Stimulated activated CD8-positive, alpha-beta memory T cell treated with anti-CD3 and anti-CD28 coated beads, Interleukin-15, amount 100 ng/mL, for 48 hours (primary cell): ENCODE measurements at regions not wholly inside any gene's neighbourhood (a gene's known extent, or its start where the extent isn't known, plus 50 kb on each side); places are given as distances from the start of the nearest gene placed in this dataset.
A peak's percentile ranks its signal among the peaks of the same experiment; 100 is the strongest.
"Not testable (repeated sequence)": the region's sequence is repeated elsewhere in the genome, so short reads cannot be mapped to it uniquely, and the experiment has no call there.

Experiments
- DNase-seq, 2 donors: peaks; one replicate each; pipeline ENCODE4 v3.0.0-alpha.2; 2020; ENCODE audit warnings: low read depth in 2 of 2

DNA sequence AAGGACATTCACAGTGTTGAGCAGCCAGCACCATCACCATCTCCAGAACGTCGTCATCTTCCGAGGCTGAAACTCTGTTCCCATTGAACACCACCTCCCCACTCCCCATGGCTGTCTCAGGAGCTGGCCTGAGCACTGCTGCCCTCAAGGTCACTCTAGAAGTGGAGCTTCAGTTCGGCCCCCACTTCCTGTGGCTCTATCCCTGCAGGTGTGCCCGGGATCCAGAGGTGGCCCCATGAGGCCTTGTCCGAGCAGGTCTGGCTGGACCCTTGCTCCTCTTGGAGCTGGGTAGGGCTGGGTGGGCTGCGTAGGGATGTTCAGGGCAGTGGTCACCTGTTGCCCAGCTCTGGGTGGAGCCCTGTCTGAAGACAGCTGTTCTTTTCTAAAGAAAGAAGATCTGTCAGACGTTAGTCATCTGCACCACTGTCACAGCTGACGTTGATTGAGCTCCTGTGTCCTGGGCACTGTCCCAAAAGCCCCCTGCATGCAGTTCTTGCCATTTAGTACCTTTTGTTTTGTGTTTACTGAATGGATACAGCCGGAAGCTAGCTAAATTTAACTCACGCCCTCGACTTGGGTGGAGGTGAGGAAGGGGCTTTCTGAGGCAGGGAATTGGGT, 75.5 kb upstream of the CLDN5 start:
- no peak for DNase-seq

GRCh38 chr22:19603346-19603745, 79.1 kb upstream of the CLDN5 start:
- not testable (repeated sequence) for DNase-seq

- no peak for DNase-seq
Measured at GRCh38 chr22:19603767-19604166, 79.6 kb upstream of the CLDN5 start.

DNA sequence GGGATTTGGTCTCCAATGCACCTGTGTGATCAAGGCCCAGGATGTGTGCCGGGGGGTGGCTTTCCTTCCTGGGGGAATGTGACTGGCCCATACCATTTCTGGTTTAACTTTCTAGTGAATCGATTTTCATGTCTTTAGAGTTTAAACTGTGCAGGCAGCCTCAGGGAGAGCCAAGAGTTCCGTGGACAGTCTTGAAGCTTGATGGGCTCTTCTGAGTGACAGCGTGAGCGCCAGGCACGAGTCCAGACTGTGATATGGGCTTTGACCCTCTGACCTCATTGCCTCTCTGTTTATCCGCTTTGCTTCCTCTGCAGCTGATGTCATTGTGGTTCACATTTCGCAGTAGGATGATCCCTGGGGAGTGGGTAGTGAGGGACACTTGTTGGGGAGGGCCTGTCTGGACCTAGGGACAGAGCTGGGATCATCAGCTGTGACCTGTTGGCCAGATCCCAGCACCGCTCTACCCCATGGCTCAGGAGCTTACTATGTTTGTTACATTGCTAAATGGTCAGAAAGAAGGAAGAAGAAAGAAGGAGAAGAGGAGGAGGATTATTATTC, 80.6 kb upstream of the CLDN5 start:
- DNase-seq: no peak

DNA sequence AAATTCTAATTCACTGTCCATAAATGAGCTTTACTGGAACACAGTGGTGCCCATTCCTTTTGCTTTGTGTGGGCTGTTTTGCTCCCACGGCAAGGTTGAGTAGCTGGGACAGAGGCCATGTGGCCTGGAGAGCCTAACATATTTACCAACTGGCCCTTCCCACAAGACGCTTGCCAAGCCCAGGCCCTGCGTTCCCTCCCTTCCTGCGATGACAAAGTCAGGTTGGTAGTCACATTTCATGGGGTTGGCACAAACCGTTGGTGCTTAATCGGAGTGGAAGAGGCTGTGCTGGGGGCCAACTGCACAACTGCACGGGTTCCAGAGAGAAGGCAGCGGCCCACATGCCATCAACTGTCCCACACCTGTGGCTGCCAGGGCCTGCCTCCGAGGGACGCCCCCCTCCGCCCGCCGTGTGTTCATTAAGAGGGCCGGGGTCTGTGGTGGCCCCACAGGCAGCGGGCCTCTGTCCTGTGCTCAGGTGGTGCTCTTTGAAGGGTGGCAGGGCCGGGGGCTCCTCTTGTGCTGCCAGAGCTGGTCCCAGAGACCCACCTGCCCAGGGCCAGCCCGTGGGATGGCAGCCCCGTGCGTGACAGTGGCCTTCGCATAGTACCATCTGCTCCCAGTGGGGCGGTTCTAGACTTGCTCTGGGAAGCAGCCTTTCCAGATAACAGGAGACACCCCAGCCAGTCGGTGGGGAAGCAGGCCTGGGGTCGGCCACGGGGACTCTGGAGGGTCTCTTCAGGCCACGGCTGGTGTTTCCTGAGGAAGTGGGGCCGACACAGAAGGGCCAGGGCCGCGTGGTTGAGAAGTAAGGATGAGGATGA, 81.5 kb upstream of the CLDN5 start:
- no peak for DNase-seq

GRCh38 chr22:19606332-19607191, 82.4 kb upstream of the CLDN5 start:
- DNase-seq: no peak

DNA sequence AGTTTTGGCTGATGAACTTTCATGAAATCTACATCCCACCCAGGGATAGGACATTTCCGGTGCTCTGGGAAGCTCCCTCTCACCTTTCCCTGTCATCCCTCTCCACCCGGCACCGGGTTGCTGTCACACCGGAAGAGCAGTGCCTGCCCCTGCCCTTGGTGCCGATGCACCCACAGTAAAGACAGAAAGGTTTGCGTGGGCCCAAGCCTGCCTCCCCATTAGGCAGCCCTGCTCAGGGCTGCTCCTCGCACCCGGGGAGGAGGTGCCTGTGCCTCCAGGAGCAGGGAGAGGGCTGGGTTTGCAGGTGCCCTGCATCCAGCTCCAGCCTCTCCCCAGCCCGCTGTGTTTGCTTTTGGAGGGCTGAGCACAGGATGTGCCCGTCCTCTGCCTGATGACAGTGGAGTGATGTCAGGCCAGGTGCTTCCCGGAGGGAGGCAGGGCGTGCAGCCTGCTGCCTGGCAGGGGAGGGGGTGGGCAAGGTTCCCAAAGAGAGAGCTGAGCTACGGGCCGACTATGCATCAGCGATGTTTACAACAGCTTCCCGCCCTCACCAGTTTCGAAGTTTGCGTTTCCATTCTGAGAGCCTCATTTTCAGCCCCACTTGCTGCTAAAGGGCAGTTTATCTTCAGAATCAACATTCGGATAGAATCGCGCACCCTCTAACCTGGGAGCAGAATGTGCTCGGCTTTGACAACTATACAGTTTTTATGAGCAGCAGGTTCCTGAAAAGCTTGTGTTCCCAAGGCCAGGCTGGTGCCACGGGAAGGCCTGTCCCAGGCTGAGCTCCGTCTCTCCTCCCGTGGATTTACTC, 83.2 kb upstream of the CLDN5 start:
- DNase-seq: no peak

- DNase-seq: no peak
Measured at GRCh38 chr22:19608003-19608690, 83.9 kb upstream of the CLDN5 start.

DNA sequence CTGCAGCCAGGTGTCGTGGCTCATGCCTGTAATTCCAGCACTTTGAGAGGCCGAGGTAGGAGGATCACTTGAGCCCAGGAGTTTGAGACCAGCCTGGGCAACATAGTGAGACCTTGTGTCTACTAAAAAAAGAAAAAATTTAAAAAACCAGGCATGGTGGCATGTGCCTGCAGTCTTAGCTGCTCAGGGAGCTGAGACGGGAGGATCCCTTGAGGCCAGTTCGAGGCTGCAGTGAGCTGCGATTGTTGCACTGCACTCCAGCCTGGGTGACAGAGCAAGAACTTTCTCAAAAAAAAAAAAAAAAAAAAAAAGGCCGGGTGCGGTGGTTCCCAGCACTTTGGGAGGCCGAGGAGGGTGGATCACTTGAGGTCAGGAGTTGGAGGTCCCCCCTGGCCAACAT, 85.5 kb upstream of the CLDN5 start:
- not testable (repeated sequence) for DNase-seq

DNA sequence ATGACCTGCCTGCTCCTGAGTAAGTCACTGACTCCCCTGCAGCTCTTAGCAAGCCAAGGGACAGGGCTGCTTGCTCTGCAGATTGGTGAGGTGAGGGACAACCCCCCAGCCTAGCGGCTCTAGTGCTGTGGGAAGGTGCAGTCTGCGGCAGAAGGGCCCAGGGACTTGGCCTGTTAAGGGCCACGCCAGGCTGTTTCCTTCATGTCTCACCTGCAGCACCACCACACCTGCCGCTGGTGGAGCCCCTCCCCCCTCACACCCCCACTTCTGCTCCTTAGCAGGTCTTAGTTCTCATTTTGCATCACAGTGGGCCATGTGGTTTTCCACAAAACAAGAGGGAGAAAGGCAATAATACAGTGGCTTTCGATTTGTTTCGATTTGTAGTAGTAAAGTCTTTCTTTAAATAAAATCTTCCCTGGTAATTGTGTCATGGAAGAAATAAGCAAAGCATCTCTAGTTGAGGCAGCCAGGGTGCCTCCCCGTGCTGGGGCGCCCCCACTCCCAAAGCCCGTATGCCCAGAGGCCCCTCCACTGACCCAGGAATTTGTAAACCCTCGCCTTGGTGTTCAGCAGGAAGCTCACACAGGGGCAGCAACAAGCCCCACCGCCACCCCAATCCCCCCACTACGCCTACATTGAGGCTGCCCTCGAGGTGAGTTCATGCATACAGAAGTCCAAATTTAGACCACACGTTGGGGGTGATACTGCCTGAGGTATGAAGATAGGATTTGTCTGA, 86.5 kb upstream of the CLDN5 start:
- DNase-seq: peak; percentile 33 to 41

- no peak for DNase-seq
Measured at GRCh38 chr22:19611590-19611989, 87.4 kb upstream of the CLDN5 start.

- no peak for DNase-seq
Measured at GRCh38 chr22:19612866-19613572, 88.8 kb upstream of the CLDN5 start.

DNA sequence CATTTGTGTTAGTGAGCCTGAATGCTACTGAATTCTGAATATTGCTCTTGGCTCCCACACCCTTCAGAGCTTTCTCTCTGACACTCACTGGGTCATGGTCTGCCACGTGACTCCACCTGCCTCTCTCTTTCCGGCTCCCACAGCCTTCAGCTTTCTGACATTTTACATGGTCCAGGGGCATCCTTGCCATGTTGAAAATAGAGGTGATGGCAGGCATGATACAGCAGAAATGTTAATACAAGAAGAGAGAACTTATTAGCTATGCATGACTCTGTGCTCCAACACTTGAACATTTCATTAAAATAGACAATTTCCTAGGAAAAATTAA, 90.3 kb upstream of the CLDN5 start:
- DNase-seq: no peak

DNA sequence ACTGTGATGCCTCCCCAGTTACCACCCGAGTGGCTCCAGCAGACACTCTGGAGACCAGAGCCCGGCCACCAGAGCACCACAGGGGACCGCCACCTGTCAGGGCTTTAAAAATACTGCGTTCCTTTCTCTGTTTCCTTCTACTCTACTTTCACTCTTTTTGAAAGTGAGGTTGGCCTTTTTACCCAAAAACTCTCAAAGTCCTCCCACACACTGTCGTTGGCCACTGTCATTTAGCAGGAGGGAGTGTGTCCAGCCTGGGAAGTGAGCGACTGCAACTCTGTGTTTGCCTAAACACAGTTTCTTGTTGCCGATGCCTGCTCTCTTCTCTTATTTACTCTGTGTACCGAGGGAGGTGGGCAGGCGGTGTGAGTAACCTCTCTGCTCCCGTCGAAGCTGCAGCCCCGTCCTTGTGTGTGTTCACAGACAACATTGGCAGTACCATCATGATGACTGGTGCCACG, 90.8 kb upstream of the CLDN5 start:
- no peak for DNase-seq

DNA sequence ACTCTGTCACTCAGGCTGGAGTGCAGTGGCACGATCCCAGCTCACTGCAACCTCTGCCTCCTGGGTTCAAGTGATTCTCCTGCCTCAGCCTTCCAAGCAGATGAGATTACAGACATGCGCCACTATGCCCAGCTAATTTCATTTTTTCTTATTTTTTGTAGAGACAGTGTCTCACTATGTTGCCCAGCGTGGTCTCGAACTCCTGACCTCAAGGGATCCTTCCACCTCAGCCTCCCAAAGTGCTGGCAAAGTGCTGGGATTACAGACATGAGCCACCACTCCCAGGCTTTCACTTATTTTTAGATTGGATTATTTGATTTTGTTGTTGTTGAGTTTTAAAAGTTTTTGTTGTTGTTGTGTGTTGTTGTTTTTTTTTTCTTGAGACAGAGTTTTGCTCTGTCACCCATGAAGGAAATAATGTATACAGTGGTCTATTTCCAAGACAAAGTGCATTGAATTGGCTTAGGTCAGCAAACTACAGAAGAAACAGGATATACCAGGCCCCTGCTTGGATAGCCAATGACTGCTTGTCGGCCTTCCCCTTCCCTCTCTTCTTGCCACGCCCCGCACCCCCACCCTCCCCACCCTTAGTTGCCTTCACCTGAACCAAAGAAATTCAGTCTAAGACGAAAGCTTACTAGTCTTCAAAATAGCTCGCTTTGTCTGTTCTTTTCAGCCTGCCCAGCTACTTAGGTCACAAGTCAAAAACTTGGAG, 91.8 kb upstream of the CLDN5 start:
- no peak for DNase-seq

DNA sequence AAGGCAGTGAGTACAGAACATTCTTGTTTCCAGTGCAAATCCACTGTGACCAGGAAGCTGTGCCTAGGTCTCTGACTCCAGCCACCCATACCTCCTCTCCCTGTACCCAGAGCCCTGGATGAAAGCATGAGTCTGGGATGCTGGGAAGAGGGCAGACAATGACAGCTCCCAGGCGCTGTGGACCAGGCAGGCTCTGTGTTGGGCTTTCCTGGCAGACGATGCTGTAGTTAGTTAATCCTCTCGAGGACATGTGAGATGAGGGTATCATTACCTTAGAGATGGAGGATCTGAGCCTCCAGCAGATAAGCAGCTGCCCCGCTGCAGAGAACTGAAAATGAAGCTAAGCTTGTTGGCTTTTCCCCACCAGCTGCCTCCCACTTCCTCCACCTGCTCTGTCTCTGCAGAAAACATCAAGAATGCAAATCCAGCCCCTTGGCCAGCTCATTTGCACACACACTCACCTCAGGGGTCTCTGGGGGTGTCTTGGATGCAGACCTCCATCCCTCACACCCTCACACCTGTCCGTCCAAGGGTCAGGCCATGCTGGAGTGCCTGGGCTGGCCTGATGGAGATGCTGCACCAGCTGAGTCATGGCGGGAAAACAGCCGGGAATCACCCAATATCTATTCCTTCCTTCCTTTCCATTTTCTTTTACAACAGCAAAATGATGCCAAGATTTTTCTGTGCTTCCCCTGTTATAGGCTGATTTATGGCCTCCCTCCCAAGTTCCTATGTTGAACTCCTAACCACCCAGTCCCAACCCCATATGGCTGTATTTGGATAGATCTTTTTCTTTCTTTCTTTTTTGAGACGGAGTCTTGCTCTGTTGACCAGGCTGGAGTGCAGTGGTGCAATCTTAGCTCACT, 94.9 kb upstream of the SEPTIN5 start:
- DNase-seq: no peak

DNA sequence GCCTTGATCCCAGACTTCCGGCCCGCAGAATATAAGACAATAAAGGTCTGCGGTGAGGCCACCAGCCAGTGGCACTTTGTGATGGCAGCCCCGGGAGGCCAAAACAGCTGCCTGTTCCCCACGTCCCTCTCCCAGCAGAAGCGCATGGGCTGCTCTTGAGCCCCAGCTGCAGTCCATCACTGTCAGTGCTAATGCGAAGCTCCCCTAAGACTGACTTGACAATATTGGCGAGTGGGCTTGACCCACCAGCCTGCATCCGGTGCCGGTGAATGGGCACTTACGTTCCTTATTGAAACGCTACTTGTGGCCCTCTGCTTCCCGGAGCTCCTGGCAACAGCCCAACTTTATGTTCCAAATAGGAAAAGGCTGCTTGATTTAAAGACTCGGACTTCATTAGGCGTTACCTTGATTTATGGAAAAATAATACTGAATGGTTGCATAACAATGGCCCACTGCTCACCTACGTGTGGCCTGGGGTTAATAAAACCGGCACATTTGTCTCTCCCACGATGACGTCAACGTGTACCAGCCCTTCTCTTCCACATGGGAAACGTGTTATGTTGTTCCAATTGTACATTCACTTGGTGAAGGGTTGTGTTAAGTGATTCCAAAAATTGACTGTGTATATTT, 93.4 kb upstream of the SEPTIN5 start:
- DNase-seq: no peak
